HG03175 (cell line): ENCODE measurements at regions not wholly inside any gene's neighbourhood (a gene's known extent, or its start where the extent isn't known, plus 50 kb on each side); places are given as distances from the start of the nearest gene placed in this dataset.

ENCODE experiments used
- ATAC-seq: cut with Tn5 transposase; IDR thresholded peaks from one replicate; pipeline ENCODE4 v1.9.1; 2021; ENCODE audit warnings: mild to moderate bottlenecking, moderate library complexity; ENCODE audit not compliant: unreplicated experiment

- no peak for ATAC-seq
Measured at GRCh38 chr15:97443101-97443500, 517.4 kb upstream of the ARRDC4 start.

GRCh38 chr15:97446138-97446537, 514.4 kb upstream of the ARRDC4 start:
- ATAC-seq: no peak

GRCh38 chr15:97456521-97457202, 503.8 kb upstream of the ARRDC4 start:
- ATAC-seq: no peak

- ATAC-seq: no peak
Measured at GRCh38 chr15:97457203-97457847, 503.2 kb upstream of the ARRDC4 start.

- no peak for ATAC-seq
Measured at GRCh38 chr15:97459771-97460170, 500.7 kb upstream of the ARRDC4 start.

GRCh38 chr15:97461226-97461625, 499.3 kb upstream of the ARRDC4 start:
- no peak for ATAC-seq

- ATAC-seq: no peak
Measured at GRCh38 chr15:97463696-97464095, 496.8 kb upstream of the ARRDC4 start.

- ATAC-seq: no peak
Measured at GRCh38 chr15:97470417-97470816, 490.1 kb upstream of the ARRDC4 start.

GRCh38 chr15:97473627-97474026, 486.9 kb upstream of the ARRDC4 start:
- ATAC-seq: no peak

- no peak for ATAC-seq
Measured at GRCh38 chr15:97479957-97480356, 480.5 kb upstream of the ARRDC4 start.

- no peak for ATAC-seq
Measured at GRCh38 chr15:97482521-97482920, 478.0 kb upstream of the ARRDC4 start.

GRCh38 chr15:97483232-97483631, 477.3 kb upstream of the ARRDC4 start:
- no peak for ATAC-seq

- no peak for ATAC-seq
Measured at GRCh38 chr15:97490429-97490828, 470.1 kb upstream of the ARRDC4 start.

- no peak for ATAC-seq
Measured at GRCh38 chr15:97501291-97501690, 459.2 kb upstream of the ARRDC4 start.

GRCh38 chr15:97502038-97502437, 458.5 kb upstream of the ARRDC4 start:
- ATAC-seq: no peak

- ATAC-seq: no peak
Measured at GRCh38 chr15:97504031-97504792, 456.3 kb upstream of the ARRDC4 start.

- ATAC-seq: no peak
Measured at GRCh38 chr15:97517737-97518136, 442.8 kb upstream of the ARRDC4 start.

- ATAC-seq: no peak
Measured at GRCh38 chr15:97520689-97521088, 439.8 kb upstream of the ARRDC4 start.

- no peak for ATAC-seq
Measured at GRCh38 chr15:97521381-97522285, 438.9 kb upstream of the ARRDC4 start.

GRCh38 chr15:97522347-97522746, 438.2 kb upstream of the ARRDC4 start:
- no peak for ATAC-seq

- no peak for ATAC-seq
Measured at GRCh38 chr15:97525809-97526208, 434.7 kb upstream of the ARRDC4 start.
